Pancreas (tissue), 10 donors: ENCODE measurements at regions not wholly inside any gene's neighbourhood (a gene's known extent, or its start where the extent isn't known, plus 50 kb on each side); places are given as distances from the start of the nearest gene placed in this dataset.
A peak's percentile ranks its signal among the peaks of the same experiment; 100 is the strongest.
"Not testable (repeated sequence)": the region's sequence is repeated elsewhere in the genome, so short reads cannot be mapped to it uniquely, and the experiment has no call there.

ENCODE experiments used
- ATAC-seq, 4 donors: fragments of 200-7000 bp; cut with Tn5 transposase; one replicate each; pipeline versions ENCODE4 v1.8.0 to v1.9.1; 2020; ENCODE audit warnings: mild to moderate bottlenecking in 4 of 4, moderate library complexity in 4 of 4
- DNase-seq, 6 donors: peaks; one replicate each; pipeline ENCODE4 v3.0.0-alpha.2; 2020
- FAIRE-seq: peaks from 2 replicates; lab custom pipeline; 2012; peaks lifted over from hg19 to GRCh38; lab: Jason Lieb, UNC
- H3K27ac ChIP-seq, 4 donors: fragments of 200-600 bp; sonication (generic); 1 replicate in 3 of 4; 2 replicates in 1 of 4; pipeline versions ENCODE4 v1.5.0 to v1.8.0; 2020
- H3K27me3 ChIP-seq, 4 donors: fragments of 200-600 bp; one replicate each; pipeline ENCODE4 v1.8.0; 2021
- H3K36me3 ChIP-seq, 3 donors: fragments of 200-600 bp; sonication (generic) in 1 of 3; one replicate each; pipeline versions ENCODE4 v1.5.0 to v1.8.0; 2020 to 2021
- H3K4me1 ChIP-seq, 3 donors: fragments of 200-600 bp; one replicate each; pipeline ENCODE4 v1.8.0; 2021
- H3K4me3 ChIP-seq, 4 donors: fragments of 200-600 bp; sonication (generic) in 2 of 4; one replicate each; pipeline versions ENCODE4 v1.5.0 to v1.8.0; 2020 to 2021
- H3K9me3 ChIP-seq, 4 donors: fragments of 200-600 bp; one replicate each; pipeline ENCODE4 v1.8.0; 2021
- WGBS, 2 donors: extraction: QIAGEN DNeasy Blood & Tissue Kit; methylation state at CpG; one replicate each; pipeline ENCODE4 v1.1.7; 2013; 5-methylcytosine and 5-hydroxymethylcytosine counted together
- intact Hi-C, 3 donors: fragments of 100-400 bp; cut with DNase I; formaldehyde crosslinking; loops; one replicate each; pipeline versions ENCODE4 v1.11.1 to v1.14.2; 2022
- TF ChIP-seq, protein P1 (sequence below), 4 donors: fragments of 200-600 bp; sonication (generic) in 3 of 4; IDR thresholded peaks; one replicate each; pipeline versions ENCODE4 v1.5.0 to v1.8.0; 2021; ENCODE audit warnings: antibody characterized with exemption in 4 of 4
- donor health status: healthy with polysubstance abuse.
- donor health status: DM: no; HTN: no; CAD: no; lungs with moderate emphysema.
- donor health status: DM: no; HTN: no; CAD: no.
- donor health status: control.
- donor health status: control.
- donor health status: Bipolar disorder and iron deficiency.
- donor health status: DM: yes; HTN: yes; CAD: no.
- donor health status: DM: no; HTN: no; CAD: no.
- donor health status: DM: no; HTN: no; CAD: no.
- donor health status: DM: yes; HTN: yes; CAD: no.

DNA sequence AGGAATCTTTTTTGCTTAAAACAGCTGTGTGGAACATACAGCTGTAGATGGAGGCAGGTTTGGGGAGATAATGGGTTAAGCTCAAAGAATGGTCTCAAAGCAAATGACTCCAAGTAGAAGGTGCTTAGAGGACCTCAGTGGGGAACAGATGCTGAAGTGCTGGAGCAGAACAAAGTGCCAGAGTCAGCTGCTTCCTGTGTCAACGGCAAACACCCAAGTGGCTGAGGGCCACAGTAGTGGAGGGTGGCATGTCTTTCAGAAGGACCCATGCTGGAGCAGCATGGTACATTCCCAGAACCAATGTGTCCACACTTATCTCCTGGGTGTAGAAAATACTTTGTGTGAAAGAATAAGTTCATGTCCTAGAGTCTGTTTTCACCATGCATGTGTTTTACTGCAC, 197.5 kb downstream of the CCNG2 start:
- no peak for FAIRE-seq

DNA sequence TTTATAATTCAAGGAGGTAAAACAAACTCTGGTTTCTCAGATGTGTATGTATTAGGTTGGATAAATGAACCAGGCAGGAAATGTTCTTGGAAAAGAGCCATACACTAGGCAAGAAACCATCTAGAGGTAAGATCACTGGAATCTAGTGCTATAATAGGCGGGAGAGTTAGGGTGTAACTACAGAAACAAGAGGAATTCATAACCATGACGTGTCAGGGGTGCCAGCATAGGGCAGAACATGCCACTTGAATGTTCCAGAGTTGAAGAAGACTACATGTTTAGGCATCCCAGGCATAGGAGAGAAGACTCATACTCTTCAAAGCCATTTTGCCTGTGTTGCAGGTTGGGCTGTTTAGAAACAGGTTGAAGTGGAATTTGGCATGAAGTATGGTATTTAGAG, 198.7 kb downstream of the CCNG2 start:
- WGBS, 2 donors, result 84 to 94% methylated on average over 2 of the region's 2 CpGs
- Histone ChIP-seq H3K4me3 (no peak overlapping the region), H3K27ac (no peak overlapping the region), H3K36me3 (no peaks in the 10 kb centered on the region), H3K4me1 (peaks cover 0 to 3% (median 0%) of the 10 kb centered on the region in 3 donors), H3K27me3 (no peaks in the 10 kb centered on the region), H3K9me3 (no peaks in the 10 kb centered on the region)
- intact Hi-C loops, result loop anchor here in 2 of 3 donors (5.0 kb wide), 2 partner anchors 113 to 118 kb away; no protein-coding TSS in a partner anchor
- DNase-seq (no peak), FAIRE-seq (no peak), ATAC-seq (no peak)
- TF ChIP-seq, protein P1, sequence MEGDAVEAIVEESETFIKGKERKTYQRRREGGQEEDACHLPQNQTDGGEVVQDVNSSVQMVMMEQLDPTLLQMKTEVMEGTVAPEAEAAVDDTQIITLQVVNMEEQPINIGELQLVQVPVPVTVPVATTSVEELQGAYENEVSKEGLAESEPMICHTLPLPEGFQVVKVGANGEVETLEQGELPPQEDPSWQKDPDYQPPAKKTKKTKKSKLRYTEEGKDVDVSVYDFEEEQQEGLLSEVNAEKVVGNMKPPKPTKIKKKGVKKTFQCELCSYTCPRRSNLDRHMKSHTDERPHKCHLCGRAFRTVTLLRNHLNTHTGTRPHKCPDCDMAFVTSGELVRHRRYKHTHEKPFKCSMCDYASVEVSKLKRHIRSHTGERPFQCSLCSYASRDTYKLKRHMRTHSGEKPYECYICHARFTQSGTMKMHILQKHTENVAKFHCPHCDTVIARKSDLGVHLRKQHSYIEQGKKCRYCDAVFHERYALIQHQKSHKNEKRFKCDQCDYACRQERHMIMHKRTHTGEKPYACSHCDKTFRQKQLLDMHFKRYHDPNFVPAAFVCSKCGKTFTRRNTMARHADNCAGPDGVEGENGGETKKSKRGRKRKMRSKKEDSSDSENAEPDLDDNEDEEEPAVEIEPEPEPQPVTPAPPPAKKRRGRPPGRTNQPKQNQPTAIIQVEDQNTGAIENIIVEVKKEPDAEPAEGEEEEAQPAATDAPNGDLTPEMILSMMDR (IDR thresholded peaks at IDR 0.05), result no peak

More for the DNA sequence above, 197.5 kb downstream of the CCNG2 start:
- no peaks in the 10 kb centered on the region for H3K9me3 ChIP-seq
- no peak overlapping the region for H3K4me3 ChIP-seq
- no peak for DNase-seq
- WGBS, 2 donors, result 52 to 56% methylated on average over 1 of the region's 1 CpG
- H3K4me1 ChIP-seq, result peaks cover 0 to 3% (median 0%) of the 10 kb centered on the region in 3 donors
- TF ChIP-seq, protein P1 (IDR thresholded peaks at IDR 0.05), result no peak
- H3K27me3 ChIP-seq, result no peaks in the 10 kb centered on the region
- ATAC-seq, result no peak
- no peak overlapping the region for H3K27ac ChIP-seq
- H3K36me3 ChIP-seq, result no peaks in the 10 kb centered on the region
- intact Hi-C loops, result no loop called here

DNA sequence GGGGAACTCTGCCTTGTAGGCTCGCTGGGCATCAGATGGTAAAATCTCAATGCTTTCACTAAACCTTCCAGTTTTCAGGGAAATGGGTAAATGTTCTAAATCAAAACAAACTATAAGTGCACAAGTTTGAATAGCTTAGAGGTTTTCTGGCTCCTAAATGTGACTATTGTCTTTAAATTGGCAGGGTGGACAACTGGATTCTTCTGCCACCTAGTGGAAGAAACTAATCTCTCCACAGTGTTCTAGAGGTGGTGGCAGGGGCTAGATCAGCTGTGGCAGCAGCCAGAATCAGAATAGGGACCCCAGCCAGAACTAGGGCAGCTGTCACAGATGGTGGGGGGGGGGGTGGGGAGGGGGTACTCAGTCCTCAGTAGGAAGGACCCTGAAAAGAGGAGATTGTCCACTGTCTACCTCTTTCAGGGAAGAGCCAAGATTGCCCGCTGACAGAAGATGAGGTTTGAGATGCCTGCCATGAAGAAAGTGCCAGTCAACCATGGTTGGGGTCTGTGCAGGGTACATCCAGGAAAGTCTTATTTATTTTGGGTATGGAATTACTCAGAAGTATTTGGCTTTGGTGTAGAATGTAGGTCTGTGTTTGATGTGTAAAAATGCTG, 201.4 kb downstream of the CCNG2 start:
- peak; percentile 81 to 89 (median 86) for ATAC-seq
- FAIRE-seq, result no peak
- Histone ChIP-seq H3K36me3 (no peaks in the 10 kb centered on the region), H3K4me3 (no peak overlapping the region), H3K4me1 (no peaks in the 10 kb centered on the region), H3K9me3 (no peaks in the 10 kb centered on the region), H3K27ac (no peak overlapping the region), H3K27me3 (no peaks in the 10 kb centered on the region)
- DNase-seq, result peak in 2 of 6 donors; percentile 6 to 29
- TF ChIP-seq, protein P1 (IDR thresholded peaks at IDR 0.05), result peak in 3 of 4 donors; percentile 43 to 48 (median 46)
- intact Hi-C loops, result loop anchor here in 2 of 3 donors (5.0 kb wide), 2 partner anchors 116 to 121 kb away; no protein-coding TSS in a partner anchor
- 78 to 94% methylated on average over 2 of the region's 2 CpGs for WGBS, 2 donors

DNA sequence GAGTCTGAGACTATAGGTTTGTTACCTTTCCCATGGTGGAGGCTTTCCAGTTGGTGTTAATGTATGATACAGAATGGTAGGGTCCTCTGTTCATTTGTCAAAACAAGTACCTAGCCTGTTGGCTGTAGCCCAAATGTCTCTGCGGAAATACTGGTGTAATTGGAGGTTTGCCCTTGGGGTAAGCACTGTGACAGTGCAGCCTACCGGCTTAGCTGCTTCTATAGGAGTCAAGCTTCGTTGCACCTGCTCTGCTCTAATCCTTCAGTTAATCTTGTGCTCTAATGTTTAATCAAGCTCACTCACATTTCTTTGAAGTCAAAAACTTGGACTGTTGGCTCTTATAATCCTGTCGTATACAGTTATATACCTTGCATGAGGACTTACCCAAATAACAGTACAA, 203.4 kb downstream of the CCNG2 start:
- ATAC-seq (no peak), DNase-seq (no peak), FAIRE-seq (no peak)
- H3K36me3 ChIP-seq, result no peaks in the 10 kb centered on the region
- no peaks in the 10 kb centered on the region for H3K4me1 ChIP-seq
- intact Hi-C loops, result no loop called here
- TF ChIP-seq, protein P1 (IDR thresholded peaks at IDR 0.05), result no peak
- H3K9me3 ChIP-seq, result no peaks in the 10 kb centered on the region
- no peak overlapping the region for H3K4me3 ChIP-seq
- 37 to 40% methylated on average over 4 of the region's 4 CpGs for WGBS, 2 donors
- no peaks in the 10 kb centered on the region for H3K27me3 ChIP-seq
- H3K27ac ChIP-seq, result no peak overlapping the region

- H3K36me3 ChIP-seq, DNase-seq, H3K4me3 ChIP-seq, H3K27ac ChIP-seq, H3K27me3 ChIP-seq, intact Hi-C loops, FAIRE-seq, H3K4me1 ChIP-seq, H3K9me3 ChIP-seq: not testable (repeated sequence)
- TF ChIP-seq, protein P1 (IDR thresholded peaks at IDR 0.05), result peak in 1 of 4 donors; percentile 6
- ATAC-seq, result peak; percentile 72 to 92 (median 86)
- WGBS, 2 donors, result 49 to 56% methylated on average over 3 of the region's 4 CpGs
These were observed 209.9 kb downstream of the CCNG2 start for GRCh38 chr4:77366876-77367275.
